ENCODE measurements at regions not wholly inside any gene's neighbourhood (a gene's known extent, or its start where the extent isn't known, plus 50 kb on each side); places are given as distances from the start of the nearest gene placed in this dataset.

DNA sequence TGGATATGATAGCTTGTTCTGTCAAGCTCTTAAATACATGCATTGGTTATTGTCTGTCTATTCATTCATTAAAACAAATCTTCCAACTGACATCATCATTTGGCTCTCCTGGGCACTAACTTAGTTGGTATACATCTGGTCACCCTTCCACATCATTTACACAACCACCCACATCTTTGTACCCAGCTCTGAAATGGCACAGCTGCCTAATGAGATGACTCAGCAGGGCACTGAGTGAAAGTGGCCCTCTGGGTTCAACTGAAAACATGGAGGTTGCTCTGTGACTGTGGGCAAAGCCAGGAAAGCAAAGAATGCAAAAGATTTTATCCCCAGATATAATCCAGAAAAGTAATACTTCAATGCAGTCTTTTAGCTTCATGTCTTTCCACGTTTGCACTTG lies 234.0 kb upstream of the MAP2 start:
- no peaks in the 10 kb centered on the region for H3K9me1 ChIP-seq (ENCODE audit: control insufficient read depth, extremely low read depth, insufficient read depth, low read length)
- no peak overlapping the region for H2AFZ ChIP-seq (ENCODE audit: control insufficient read depth, low read length)
- FAIRE-seq (peak; percentile 49), DNase-seq (ENCODE audit: low read depth, low spot score) (no peak)
- no peak overlapping the region for H3K9ac ChIP-seq (ENCODE audit: control insufficient read depth, extremely low read depth, insufficient read depth, low read length)
- no peaks in the 10 kb centered on the region for H3K27me3 ChIP-seq (ENCODE audit: control insufficient read depth, extremely low read depth, insufficient read depth, low read length)
- dilution Hi-C loops (cut with MboI; ENCODE audit: extremely low pct_ligation_motif_present, low sequenced_read_pairs): no loop called here
- TF ChIP-seq, protein P1, sequence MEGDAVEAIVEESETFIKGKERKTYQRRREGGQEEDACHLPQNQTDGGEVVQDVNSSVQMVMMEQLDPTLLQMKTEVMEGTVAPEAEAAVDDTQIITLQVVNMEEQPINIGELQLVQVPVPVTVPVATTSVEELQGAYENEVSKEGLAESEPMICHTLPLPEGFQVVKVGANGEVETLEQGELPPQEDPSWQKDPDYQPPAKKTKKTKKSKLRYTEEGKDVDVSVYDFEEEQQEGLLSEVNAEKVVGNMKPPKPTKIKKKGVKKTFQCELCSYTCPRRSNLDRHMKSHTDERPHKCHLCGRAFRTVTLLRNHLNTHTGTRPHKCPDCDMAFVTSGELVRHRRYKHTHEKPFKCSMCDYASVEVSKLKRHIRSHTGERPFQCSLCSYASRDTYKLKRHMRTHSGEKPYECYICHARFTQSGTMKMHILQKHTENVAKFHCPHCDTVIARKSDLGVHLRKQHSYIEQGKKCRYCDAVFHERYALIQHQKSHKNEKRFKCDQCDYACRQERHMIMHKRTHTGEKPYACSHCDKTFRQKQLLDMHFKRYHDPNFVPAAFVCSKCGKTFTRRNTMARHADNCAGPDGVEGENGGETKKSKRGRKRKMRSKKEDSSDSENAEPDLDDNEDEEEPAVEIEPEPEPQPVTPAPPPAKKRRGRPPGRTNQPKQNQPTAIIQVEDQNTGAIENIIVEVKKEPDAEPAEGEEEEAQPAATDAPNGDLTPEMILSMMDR (optimal IDR thresholded peaks at IDR 0.05 in 1 of 3, IDR thresholded peaks at IDR 0.05 in 1 of 3, conservative IDR thresholded peaks at IDR 0.05 in 1 of 3; ENCODE audit: extremely low read depth in 1 of 3, insufficient read depth in 2 of 3, low read length in 3 of 3): no peak
- TF ChIP-seq EZH2 (IDR thresholded peaks at IDR 0.05; ENCODE audit: low read length): no peak
- H3K4me1 ChIP-seq (ENCODE audit: control insufficient read depth, extremely low read depth, insufficient read depth, low read length): no peaks in the 10 kb centered on the region
- H3K27ac ChIP-seq (ENCODE audit: control insufficient read depth, insufficient read depth, low read length): no peak overlapping the region
- no peaks in the 10 kb centered on the region for H4K20me1 ChIP-seq (ENCODE audit: control insufficient read depth, extremely low read depth, insufficient read depth, low read length)
- no peak overlapping the region for H3K4me2 ChIP-seq (ENCODE audit: control insufficient read depth, extremely low read depth, insufficient read depth, low read depth, low read length)
- H3K36me3 ChIP-seq (ENCODE audit: control insufficient read depth in 2 of 2, extremely low read depth in 1 of 2, insufficient read depth in 2 of 2, low read length in 2 of 2): no peaks in the 10 kb centered on the region
- H3K4me3 ChIP-seq (ENCODE audit: control insufficient read depth in 2 of 3, extremely low read depth in 1 of 3, insufficient read depth in 2 of 3, low read depth in 1 of 3, low read length in 3 of 3): no peak overlapping the region
- H3K79me2 ChIP-seq (ENCODE audit: control insufficient read depth, insufficient read depth, low read length): no peaks in the 10 kb centered on the region
- H3K9me3 ChIP-seq (ENCODE audit: control insufficient read depth, low read depth, low read length): no peaks in the 10 kb centered on the region

DNA sequence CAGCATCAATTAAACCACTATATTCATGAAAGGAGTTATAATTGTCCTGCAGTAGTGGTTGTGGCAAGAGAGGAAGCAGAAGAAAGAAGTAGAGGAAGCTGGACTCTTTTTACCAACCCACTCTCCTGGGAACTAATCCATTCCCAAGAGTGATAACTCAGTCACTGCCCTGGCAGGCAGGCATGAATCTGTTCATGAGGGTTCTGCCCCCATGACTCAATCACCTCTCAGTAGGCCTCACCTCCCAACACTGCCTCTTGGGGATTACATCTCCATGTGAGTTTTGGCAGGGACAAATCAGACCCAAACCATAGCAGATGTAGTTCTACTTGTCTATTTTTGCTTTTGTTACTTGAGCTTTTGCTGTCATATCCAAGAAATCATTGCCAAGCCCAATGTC lies 232.7 kb upstream of the MAP2 start:
- Histone ChIP-seq H2AFZ (ENCODE audit: control insufficient read depth, low read length) (no peak overlapping the region), H3K9me3 (ENCODE audit: control insufficient read depth, low read depth, low read length) (no peaks in the 10 kb centered on the region), H4K20me1 (ENCODE audit: control insufficient read depth, extremely low read depth, insufficient read depth, low read length) (no peaks in the 10 kb centered on the region), H3K4me2 (ENCODE audit: control insufficient read depth, extremely low read depth, insufficient read depth, low read depth, low read length) (no peak overlapping the region), H3K36me3 (ENCODE audit: control insufficient read depth in 2 of 2, extremely low read depth in 1 of 2, insufficient read depth in 2 of 2, low read length in 2 of 2) (no peaks in the 10 kb centered on the region), H3K27ac (ENCODE audit: control insufficient read depth, insufficient read depth, low read length) (no peak overlapping the region), H3K4me3 (ENCODE audit: control insufficient read depth in 2 of 3, extremely low read depth in 1 of 3, insufficient read depth in 2 of 3, low read depth in 1 of 3, low read length in 3 of 3) (no peak overlapping the region), H3K27me3 (ENCODE audit: control insufficient read depth, extremely low read depth, insufficient read depth, low read length) (no peaks in the 10 kb centered on the region), H3K4me1 (ENCODE audit: control insufficient read depth, extremely low read depth, insufficient read depth, low read length) (no peaks in the 10 kb centered on the region), H3K9ac (ENCODE audit: control insufficient read depth, extremely low read depth, insufficient read depth, low read length) (no peak overlapping the region), H3K79me2 (ENCODE audit: control insufficient read depth, insufficient read depth, low read length) (no peaks in the 10 kb centered on the region), H3K9me1 (ENCODE audit: control insufficient read depth, extremely low read depth, insufficient read depth, low read length) (no peaks in the 10 kb centered on the region)
- peak; percentile 34 for FAIRE-seq
- dilution Hi-C loops (cut with MboI; ENCODE audit: extremely low pct_ligation_motif_present, low sequenced_read_pairs): no loop called here
- DNase-seq (ENCODE audit: low read depth, low spot score): no peak
- TF ChIP-seq, protein P1 (optimal IDR thresholded peaks at IDR 0.05 in 1 of 3, IDR thresholded peaks at IDR 0.05 in 1 of 3, conservative IDR thresholded peaks at IDR 0.05 in 1 of 3; ENCODE audit: extremely low read depth in 1 of 3, insufficient read depth in 2 of 3, low read length in 3 of 3): no peak
- TF ChIP-seq EZH2 (IDR thresholded peaks at IDR 0.05; ENCODE audit: low read length): no peak

Data from keratinocyte (primary cell).